Myocyte (in vitro differentiated cells): ENCODE measurements at regions not wholly inside any gene's neighbourhood (a gene's known extent, or its start where the extent isn't known, plus 50 kb on each side); places are given as distances from the start of the nearest gene placed in this dataset.
"Not testable (repeated sequence)": the region's sequence is repeated elsewhere in the genome, so short reads cannot be mapped to it uniquely, and the experiment has no call there.

Source experiments
- DNase-seq: peaks from one replicate; pipeline ENCODE4 v3.0.0-alpha.2; 2012; ENCODE audit warnings: low read depth

DNA sequence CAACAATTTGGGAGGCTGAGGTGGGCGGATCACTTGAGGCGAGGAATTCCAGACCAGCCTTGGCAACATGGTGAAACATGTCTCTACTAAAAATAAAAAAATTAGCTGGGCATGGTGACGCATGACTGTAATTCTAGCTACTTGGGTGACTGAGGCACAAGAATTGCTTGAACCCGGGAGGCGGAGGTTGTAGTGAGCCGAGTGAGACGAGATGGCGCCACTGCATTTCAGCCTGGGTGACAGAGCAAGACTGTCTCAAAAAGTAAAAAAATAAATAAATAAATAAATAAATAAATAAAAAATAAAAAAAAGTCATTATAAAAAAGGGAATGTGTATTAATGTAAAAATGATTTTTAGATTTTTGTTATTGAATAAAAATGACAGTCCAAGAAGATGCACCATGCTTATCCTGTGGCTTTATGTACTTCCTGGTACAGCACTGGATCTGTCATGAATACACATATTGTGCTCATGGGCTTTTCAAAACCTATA lies 658.8 kb upstream of the LRRN3 start:
- DNase-seq = no peak

DNA sequence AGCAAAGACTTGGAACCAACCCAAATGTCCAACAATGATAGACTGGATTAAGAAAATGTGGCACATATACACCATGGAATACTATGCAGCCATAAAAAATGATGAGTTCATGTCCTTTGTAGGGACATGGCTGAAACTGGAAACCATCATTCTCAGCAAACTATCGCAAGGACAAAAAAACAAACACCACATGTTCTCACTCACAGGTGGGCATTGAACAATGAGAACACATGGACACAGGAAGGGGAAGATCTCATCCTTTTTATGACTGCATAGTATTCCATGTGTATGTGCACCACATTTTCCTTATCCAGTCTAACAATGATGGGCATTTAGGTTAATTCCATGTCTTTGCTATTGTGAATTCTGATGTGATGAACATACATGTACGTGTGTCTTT lies 652.0 kb upstream of the LRRN3 start:
- DNase-seq = not testable (repeated sequence)

DNA sequence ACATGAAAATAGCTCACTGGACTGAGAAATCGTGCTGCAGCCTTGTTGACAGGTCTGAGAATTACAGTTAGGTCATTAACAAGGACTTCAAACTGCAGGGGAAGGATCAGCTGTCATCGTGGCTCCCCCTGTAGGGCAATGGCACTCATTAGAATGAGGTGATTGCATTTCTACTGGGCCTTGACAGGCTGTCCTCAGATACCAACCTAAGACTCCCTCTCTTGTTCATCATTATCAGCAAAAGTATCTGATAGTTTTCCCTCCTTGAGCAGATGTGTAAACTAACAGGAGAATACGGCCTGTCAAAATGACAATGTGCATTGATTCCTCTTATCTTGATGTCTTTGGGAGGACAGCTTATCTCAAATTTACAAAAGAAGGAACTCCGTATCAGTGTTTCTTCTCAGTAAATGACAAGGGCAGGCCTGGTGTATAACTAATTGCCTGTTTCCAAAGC lies 648.5 kb upstream of the LRRN3 start:
- DNase-seq = peak; percentile 3

DNA sequence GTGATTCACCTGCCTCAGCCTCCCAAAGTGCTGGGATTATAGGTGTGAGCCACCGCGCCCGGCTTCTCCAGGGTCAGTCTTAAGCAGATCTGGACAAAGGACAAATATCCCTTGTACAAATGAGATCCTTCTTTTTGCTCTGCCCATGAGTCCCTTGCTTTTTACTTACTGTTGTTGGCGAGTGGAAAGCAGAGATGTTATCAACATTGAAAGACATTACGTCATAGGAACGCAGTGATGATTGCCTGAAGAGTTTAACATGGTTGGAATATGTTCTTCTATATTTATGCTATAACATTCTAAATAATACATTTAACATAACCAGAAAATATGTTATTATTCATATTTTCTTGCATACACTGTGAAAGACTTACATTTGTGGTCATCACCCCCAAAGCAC lies 644.3 kb upstream of the LRRN3 start:
- DNase-seq = no peak

DNA sequence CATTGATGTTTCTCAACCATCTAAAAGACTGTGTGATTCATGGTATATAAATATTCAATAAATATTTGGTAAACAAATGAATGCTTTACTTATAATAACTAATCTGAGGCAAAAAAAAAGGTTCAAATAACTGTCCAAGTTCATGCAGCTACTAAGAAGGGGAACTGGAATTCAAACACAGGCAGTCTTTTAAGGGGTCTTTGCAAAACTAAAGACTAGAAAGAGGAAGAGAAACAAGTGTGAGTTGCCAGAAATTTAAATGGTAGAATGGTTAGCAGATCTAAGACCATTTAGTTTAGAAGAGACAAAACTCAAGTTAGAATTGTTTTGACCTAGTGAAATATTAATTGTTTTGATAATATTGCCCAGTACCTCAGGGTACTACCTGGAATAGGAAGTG lies 642.0 kb upstream of the LRRN3 start:
- no peak for DNase-seq

DNA sequence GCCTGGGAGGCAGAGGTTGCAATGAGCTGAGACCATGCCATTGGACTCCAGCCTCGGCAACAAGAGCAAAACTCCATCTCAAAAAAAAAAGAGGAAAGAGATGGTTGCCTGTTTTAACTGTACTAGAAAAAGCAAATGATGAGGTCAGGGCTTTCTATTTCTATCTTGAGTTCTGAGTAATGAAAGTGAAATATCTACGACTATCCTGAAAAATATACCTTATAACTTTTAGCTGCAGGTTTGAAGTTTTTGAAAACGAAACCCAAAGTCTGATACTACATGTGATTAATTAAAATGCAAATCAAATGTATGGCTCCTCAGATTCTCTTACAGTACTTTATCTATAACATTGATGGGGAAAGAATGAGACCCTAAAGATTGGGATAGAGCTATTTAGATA lies 636.2 kb upstream of the LRRN3 start:
- DNase-seq = no peak

DNA sequence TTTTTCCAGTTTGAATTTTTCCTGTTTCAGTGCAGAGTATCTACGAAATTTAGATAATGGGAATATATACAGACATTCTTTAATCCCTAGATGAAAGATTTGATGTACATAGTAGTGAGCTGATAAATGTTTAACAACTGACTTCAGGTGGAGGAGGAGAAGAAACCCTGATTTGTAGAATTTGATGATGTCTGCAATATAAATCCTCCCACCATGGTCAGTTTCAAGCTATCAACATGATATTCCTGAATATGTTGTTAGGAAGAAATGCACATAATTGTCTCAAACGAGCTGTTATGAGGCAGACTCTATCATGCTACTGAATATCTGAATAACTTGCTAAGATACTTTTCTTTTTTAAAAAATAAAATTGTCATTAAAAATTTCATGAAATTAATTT lies 629.3 kb upstream of the LRRN3 start:
- DNase-seq = no peak

DNA sequence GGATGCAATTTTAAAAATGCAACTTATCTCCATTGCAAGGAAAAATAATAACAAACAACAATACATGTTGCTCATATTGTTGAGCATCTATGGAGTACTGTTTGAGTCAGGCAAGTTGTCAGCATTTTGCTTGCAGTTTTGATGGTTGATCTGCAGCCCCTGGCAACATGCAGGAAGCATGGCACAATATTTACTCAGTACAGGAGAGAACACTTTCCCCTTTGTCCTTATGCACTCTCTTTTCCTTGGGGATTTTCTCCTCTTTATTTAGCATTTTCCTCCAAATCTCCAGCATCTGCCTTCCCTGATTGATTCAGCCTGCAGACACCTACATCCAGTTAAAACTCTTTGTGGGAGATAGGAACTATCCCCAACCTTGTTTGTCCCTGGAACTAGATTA lies 620.5 kb upstream of the LRRN3 start:
- no peak for DNase-seq

DNA sequence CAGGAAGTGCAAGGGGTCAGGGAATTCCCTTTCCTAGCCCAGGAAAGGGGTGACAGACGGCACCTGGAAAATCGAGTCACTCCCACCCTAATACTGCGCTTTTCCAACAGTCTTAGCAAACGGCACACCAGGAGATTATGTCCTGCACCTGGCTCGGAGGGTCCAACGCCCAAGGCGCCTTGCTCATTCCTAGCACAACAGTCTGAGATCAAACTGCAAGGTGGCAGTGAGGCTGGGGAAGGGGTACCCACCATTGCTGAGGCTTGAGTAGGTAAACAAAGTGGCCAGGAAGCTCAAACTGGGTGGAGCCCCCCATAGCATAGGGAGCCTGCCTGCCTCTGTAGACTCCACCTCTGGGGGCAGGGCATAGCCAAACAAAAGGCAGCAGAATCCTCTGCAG lies 618.5 kb upstream of the LRRN3 start:
- DNase-seq = not testable (repeated sequence)

DNA sequence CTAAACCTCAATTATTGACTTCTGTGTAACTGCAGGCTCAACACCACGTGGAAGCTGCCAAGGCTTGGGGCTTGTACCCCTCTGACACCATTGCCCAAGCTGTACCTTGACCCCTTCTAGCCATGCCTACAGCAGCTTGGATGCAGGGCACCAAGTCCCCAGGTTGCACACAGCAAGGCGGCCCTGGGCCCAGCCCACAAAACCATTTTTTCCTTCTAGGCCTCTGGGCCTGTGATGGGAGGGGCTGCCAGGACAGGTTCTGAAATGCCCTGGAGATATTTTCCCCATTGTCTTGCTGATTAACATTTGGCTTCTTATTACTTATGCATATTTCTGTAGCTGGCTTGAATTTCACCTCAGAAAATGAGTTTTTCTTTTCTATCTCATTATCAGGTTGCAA lies 610.0 kb upstream of the LRRN3 start:
- no peak for DNase-seq

DNA sequence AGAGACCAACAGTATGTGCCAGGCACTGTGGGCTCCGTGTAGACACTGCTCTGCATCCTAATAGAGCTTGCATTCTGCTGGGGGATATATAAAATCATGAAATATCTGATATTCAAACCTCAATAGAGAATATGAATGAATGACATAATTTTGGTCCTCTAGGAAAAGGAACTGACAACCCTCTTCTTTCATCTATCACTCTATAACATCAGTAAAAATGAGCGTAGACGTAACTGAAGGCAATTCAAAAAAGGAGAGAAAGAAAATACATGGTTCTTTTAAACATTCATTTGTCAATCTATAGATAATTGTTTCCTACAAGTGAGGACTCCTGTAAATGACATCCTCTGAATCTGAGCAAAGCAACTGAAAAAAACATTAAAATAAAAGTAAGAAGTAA lies 607.4 kb upstream of the LRRN3 start:
- no peak for DNase-seq

DNA sequence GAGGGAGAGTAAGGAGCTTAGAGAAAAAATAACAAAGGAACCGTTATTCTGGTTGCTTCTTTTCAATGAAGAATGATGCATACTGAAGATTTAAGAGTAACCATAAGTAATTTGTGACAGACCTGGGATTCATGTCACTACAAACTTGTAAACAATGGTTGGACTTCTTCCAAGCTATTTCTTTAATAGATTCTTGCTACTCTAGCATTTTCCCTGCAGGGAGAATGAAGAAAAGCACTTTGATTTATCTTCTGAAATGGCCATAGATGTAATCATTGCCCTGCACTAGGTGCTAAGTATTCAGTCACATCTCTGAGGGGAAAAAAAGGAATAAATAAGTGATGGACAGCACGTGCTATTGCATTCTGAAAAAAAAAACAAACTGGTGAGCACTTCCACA lies 606.6 kb upstream of the LRRN3 start:
- no peak for DNase-seq

DNA sequence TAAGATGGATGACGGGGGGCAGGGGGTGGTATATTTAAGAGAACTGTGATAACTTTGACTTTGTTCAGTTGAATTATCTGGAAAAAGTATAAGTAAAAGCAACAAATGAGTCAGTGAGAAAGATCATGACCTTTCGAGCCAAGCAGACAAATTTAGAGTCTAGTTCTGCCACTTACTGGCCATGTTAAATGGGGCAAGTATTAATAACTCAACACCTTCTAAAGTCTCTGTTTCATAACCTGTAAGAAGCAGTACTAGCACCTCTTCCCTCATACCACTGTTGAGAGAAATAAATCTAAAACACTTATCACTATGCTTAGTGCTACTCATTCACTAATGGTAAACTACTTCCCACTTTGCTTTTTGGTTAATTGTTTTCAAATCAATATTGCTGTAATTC lies 604.4 kb upstream of the LRRN3 start:
- DNase-seq = no peak

DNA sequence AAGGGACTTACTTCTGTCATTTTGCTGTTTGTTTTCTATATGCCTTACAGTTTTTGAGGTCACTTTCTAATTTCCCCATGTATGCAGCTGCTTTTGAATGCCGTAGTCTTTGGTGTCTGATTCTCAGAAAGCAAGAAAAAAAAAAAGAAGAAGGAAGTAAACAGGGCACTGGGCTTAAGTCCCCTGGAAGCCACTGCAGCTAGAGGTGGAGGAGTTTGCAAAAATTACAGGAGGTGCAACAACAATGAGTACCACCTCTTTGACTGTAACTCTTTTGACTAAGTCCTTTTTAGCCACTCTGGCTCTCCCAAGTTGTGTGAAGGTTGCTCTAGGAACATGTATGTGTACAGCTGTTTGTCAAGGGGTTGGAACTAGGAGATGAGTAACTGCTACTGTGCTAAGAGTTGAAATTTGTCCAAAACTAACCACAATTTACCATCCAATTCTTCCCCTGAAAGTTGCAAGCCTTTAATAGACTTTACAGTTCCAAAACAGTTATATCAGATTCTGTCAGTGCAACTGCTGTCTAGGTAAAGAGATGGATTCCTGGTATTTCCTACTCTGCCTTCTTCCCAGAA lies 588.0 kb upstream of the LRRN3 start:
- peak; percentile 6 for DNase-seq

DNA sequence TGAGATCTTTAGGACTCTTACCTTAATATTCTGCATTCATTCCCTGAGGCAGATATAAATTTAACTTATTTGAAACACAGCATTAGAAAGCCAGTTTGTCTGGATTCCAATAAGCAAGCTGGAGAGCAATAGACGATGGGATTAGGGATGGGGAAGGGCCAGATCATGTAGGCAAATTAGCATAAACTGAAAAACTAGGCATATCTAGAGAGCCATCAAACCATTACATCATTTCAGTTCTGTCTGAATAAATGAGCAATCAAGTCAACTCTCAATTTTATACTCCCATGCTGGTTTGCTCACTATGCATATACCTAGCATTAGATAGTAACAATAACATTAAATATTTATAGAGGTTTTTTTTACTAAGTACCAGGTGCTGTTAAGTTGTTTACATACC lies 583.6 kb upstream of the LRRN3 start:
- DNase-seq = no peak

DNA sequence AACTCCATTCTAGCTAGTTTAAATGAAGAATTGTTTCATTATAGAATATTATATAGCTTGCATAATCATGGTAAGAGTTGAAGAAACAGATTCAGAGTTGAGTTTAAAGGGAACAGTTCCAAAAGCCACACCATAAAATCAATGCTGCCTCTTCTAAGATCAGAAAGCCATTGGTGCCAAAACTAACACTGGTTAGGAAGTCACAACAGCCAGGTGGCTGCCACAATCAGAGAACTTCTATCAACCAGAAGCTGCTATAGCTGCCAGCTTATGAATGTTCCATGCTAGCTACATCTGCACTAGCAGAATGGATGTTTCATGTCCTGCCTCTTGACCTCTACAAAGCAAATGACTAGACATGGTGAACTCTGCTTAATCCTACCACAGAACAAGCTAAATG lies 583.1 kb upstream of the LRRN3 start:
- no peak for DNase-seq

DNA sequence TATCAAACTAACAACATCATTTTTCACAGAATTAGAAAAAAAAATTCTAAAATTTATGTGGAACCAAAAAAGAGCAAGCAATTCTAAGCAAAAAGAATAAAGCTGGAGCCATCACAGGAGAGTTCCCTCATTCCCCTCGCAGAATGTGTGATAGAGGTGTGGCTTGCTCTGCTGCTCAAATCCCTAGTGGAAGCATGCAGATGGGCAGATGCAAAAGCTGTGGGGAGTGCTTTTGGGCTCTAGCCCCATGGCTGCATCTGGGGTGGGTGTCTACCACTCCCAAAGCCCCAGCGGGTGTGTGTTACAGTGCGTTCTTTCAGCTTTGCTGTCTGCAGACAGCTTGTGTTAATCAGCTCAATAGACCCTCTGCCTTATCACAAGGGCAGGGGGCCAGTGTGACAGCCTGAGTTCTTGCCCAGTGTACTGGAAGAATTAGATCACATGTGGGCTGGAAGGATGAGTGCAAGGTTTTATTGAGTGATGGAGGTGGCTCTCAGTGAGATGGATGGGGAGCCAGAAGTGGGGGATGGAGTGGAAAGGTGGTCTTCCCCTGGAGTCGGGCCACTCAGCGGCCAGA lies 575.9 kb upstream of the LRRN3 start:
- DNase-seq = not testable (repeated sequence)

DNA sequence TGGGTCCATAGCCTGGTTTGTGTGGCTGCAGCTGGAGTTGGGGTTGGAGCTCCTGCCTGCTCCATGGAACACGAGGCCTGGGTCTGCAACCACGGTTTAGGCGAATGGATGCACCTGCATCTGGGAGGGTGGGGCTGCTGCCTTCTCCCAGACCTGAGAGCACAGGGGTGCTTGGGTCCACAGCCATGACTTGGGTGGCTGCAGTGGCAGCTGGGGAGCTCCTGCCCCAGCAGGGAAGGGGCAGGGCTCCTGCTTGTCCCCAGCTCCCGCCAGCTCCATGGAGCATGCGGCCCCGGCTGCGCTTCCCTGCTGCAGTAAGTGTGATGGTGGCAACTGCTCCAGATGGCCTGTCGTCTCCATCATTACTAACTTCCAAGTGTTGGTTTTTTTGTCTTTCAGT lies 571.1 kb upstream of the LRRN3 start:
- no peak for DNase-seq

DNA sequence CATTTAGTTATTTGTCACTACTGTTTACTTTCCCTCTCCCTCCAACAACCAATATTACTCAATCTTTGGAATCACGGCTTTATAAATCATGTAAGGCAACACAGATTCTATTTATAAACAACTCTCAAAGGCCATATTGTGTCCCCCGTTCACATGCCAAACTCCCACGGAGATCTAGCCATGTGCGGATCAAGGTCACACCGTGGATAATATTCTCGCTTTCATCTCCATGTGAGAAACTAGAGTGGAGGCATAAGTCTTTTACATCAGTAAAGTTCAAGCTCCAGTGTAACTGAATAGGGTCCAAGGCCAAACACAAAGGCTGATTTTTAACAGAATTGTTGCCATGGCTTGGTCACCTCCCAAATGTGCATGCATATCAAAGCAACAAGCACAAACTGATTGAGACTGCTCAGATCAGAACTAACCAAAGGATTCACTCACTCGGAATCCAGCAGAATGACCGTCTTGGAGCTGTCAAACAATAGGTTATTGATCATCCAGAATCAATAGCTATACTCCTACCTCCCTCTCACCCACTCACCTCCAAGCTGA lies 569.5 kb upstream of the LRRN3 start:
- no peak for DNase-seq

DNA sequence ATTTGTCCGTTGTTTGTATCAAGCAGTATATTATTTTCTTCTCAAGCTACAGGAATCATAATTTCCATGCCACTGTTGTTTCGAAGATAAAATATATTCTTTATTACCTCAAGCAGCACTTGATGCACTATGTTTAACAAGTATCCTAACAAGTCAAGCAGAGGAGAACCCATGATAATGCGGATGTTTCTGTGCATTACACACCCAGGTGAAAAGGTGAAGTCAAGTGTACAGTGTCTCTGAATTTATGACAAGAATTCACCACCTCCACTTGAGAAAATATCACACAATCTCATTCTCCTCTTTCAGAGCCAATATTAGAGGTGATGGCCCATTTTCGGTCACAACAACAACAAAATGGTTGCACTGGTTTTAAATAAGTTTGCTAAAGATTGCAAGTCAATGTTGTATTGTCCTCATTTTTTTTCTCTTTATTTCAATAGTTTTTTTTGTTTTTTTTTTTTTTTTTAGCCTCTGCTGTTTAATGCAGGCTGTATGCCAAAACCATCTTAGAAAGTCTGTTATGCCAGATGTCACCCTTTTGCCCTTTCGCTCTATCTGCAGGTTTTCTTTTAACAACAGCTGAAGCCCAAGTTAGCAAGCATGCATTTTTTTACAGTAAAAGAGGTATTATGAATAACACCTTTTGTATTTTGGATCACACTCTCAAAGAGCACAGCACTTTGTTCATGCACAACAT lies 568.7 kb upstream of the LRRN3 start:
- peak; percentile 17 for DNase-seq

DNA sequence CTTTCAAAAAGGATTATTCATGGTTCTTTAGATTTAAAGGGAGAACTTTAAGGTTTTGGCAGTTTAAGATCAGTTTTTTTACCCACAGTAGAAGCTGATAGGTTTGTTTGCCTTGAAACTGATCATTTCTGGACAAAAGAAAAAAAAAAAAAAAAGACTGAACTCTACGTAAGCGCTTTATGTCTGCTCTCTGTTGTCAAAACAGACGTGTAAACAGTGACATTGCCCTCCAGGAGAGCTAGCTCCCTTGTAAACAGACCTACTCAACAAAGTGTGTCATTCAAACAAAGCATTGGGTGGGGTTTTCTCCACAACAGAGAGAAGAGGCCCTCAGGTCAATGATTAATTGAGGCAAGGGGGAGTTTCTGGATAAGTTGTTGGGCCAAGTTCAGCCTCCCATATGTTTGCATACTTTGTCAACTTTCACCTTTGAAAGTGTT lies 568.1 kb upstream of the LRRN3 start:
- DNase-seq = no peak

DNA sequence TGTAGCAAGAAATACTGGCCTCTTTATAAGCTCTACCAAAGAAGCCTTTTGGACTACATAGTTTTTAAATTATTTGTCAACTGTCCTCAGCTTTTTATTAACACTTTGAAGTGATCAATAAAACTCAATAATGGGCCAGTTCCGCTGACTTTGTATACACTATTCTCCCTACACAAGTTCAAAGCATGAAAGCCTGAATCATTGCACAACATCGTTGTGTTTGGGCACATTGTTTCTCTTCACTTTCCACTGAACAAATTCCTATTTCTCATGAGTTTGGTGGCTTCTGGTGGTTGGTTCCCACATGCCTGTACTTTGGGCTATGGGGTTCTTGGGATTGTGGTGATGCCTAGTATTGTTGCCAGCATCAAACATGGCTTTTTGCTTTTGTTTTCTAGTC lies 561.8 kb upstream of the LRRN3 start:
- no peak for DNase-seq

DNA sequence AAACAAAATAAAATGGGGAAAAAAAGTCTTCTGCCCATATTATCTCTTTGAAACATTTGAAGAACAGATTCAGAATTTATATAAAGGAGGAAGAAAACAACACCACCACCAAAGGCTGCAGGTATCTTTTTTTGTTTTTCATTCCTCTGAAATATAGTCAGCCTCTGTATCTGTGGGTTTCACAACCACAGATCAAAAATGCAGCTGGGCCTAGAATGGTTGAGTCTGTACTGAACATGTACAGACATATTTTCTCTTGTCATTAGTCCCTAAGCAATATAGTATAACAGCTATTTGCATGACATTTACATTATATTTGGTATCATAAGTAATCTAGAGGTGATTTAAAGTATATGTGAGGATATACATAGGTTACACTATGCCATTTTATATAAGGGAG lies 559.7 kb upstream of the LRRN3 start:
- DNase-seq = no peak
